ENCODE measurements at regions not wholly inside any gene's neighbourhood (a gene's known extent, or its start where the extent isn't known, plus 50 kb on each side); places are given as distances from the start of the nearest gene placed in this dataset.

- TF ChIP-seq, protein P1, sequence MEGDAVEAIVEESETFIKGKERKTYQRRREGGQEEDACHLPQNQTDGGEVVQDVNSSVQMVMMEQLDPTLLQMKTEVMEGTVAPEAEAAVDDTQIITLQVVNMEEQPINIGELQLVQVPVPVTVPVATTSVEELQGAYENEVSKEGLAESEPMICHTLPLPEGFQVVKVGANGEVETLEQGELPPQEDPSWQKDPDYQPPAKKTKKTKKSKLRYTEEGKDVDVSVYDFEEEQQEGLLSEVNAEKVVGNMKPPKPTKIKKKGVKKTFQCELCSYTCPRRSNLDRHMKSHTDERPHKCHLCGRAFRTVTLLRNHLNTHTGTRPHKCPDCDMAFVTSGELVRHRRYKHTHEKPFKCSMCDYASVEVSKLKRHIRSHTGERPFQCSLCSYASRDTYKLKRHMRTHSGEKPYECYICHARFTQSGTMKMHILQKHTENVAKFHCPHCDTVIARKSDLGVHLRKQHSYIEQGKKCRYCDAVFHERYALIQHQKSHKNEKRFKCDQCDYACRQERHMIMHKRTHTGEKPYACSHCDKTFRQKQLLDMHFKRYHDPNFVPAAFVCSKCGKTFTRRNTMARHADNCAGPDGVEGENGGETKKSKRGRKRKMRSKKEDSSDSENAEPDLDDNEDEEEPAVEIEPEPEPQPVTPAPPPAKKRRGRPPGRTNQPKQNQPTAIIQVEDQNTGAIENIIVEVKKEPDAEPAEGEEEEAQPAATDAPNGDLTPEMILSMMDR (conservative IDR thresholded peaks at IDR 0.05; ENCODE audit: low read length), result no peak
- TF ChIP-seq EZH2phosphoT487 (IDR thresholded peaks at IDR 0.05; ENCODE audit: borderline replicate concordance), result no peak
- no peak overlapping the region for H2AFZ ChIP-seq (ENCODE audit: low read length)
- H3K4me3 ChIP-seq (ENCODE audit: low read length, poor library complexity, severe bottlenecking), result no peak overlapping the region
- no peaks in the 10 kb centered on the region for H3F3A ChIP-seq (ENCODE audit: low read depth)
- H3K9ac ChIP-seq (ENCODE audit: low read depth, low read length, poor library complexity, severe bottlenecking), result no peak overlapping the region
- no peaks in the 10 kb centered on the region for H3K36me3 ChIP-seq (ENCODE audit: insufficient read depth, low read length)
- H3K4me1 ChIP-seq (ENCODE audit: insufficient read depth, low read length, poor library complexity, severe bottlenecking), result no peaks in the 10 kb centered on the region
- no peaks in the 10 kb centered on the region for H3K79me2 ChIP-seq (ENCODE audit: insufficient read depth, low read length)
- H3K27me3 ChIP-seq (ENCODE audit: insufficient read depth, low read length, poor library complexity, severe bottlenecking), result no peaks in the 10 kb centered on the region
- no peaks in the 10 kb centered on the region for H4K20me1 ChIP-seq (ENCODE audit: insufficient read depth, low read length, poor library complexity, severe bottlenecking)
- no peak overlapping the region for H3K4me2 ChIP-seq (ENCODE audit: low read depth, low read length, poor library complexity, severe bottlenecking)
- no peaks in the 10 kb centered on the region for H3K9me2 ChIP-seq (replicated peaks; ENCODE audit: low read depth, low read length)
- H3K9me3 ChIP-seq (ENCODE audit: insufficient read depth, low read depth, low read length), result no peaks in the 10 kb centered on the region
Measured at GRCh38 chr2:16105669-16106281, 165.4 kb downstream of the MYCN start.

DNA sequence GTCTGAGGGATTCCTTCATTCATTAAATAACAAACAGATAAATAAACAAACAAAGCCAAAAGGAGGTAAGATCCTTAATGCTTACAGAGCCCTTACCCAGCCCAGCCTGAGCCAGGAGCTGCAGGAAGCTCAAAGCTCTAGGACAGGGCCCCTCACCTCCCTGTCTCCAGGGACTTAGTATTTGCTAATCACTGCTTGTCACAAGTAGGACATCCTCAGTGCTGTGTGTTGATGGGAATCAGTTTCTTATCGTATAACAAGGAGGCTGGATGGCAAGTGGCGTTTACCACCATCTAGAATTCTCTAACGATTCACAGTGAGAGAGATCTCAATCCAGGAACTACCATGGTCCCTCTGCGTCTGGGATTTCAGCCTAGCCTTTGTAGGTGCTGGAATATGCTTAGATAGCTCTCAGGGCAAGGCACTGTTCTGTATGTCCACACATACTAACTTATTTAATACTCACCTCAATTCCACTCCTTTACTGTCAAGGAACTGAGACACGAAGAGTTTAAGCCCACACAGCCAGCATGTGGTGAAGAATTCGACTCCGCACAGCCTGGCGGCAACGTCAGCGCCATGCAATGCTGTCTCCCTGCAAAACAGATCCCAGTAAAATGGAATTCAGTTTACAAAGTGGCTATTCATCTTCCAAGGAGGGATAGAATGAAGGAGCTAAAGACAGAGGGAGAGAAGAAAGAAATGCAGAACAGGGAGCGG, 164.8 kb downstream of the MYCN start:
- no peak overlapping the region for H3K4me3 ChIP-seq (ENCODE audit: low read length, poor library complexity, severe bottlenecking)
- no peak for TF ChIP-seq EZH2phosphoT487 (IDR thresholded peaks at IDR 0.05; ENCODE audit: borderline replicate concordance)
- TF ChIP-seq, protein P1 (conservative IDR thresholded peaks at IDR 0.05; ENCODE audit: low read length), result no peak
- H3K27me3 ChIP-seq (ENCODE audit: insufficient read depth, low read length, poor library complexity, severe bottlenecking), result no peaks in the 10 kb centered on the region
- H3K9ac ChIP-seq (ENCODE audit: low read depth, low read length, poor library complexity, severe bottlenecking), result no peak overlapping the region
- H3K9me2 ChIP-seq (replicated peaks; ENCODE audit: low read depth, low read length), result no peaks in the 10 kb centered on the region
- H4K20me1 ChIP-seq (ENCODE audit: insufficient read depth, low read length, poor library complexity, severe bottlenecking), result no peaks in the 10 kb centered on the region
- H3K36me3 ChIP-seq (ENCODE audit: insufficient read depth, low read length), result no peaks in the 10 kb centered on the region
- no peaks in the 10 kb centered on the region for H3F3A ChIP-seq (ENCODE audit: low read depth)
- no peaks in the 10 kb centered on the region for H3K79me2 ChIP-seq (ENCODE audit: insufficient read depth, low read length)
- H3K4me1 ChIP-seq (ENCODE audit: insufficient read depth, low read length, poor library complexity, severe bottlenecking), result no peaks in the 10 kb centered on the region
- no peaks in the 10 kb centered on the region for H3K9me3 ChIP-seq (ENCODE audit: insufficient read depth, low read depth, low read length)
- H2AFZ ChIP-seq (ENCODE audit: low read length), result no peak overlapping the region
- H3K4me2 ChIP-seq (ENCODE audit: low read depth, low read length, poor library complexity, severe bottlenecking), result no peak overlapping the region

GRCh38 chr2:16104315-16104948, 164.1 kb downstream of the MYCN start:
- Histone ChIP-seq H3K4me1 (ENCODE audit: insufficient read depth, low read length, poor library complexity, severe bottlenecking) (no peaks in the 10 kb centered on the region), H2AFZ (ENCODE audit: low read length) (no peak overlapping the region)

More at GRCh38 chr2:16104315-16104948, 164.1 kb downstream of the MYCN start:
- Histone ChIP-seq H3K4me2 (ENCODE audit: low read depth, low read length, poor library complexity, severe bottlenecking) (no peak overlapping the region), H3K4me3 (ENCODE audit: low read length, poor library complexity, severe bottlenecking) (no peak overlapping the region), H3K79me2 (ENCODE audit: insufficient read depth, low read length) (no peaks in the 10 kb centered on the region), H3K9me2 (replicated peaks; ENCODE audit: low read depth, low read length) (no peaks in the 10 kb centered on the region), H3K27me3 (ENCODE audit: insufficient read depth, low read length, poor library complexity, severe bottlenecking) (no peaks in the 10 kb centered on the region), H3F3A (ENCODE audit: low read depth) (no peaks in the 10 kb centered on the region), H3K36me3 (ENCODE audit: insufficient read depth, low read length) (no peaks in the 10 kb centered on the region), H4K20me1 (ENCODE audit: insufficient read depth, low read length, poor library complexity, severe bottlenecking) (no peaks in the 10 kb centered on the region), H3K9ac (ENCODE audit: low read depth, low read length, poor library complexity, severe bottlenecking) (no peak overlapping the region), H3K9me3 (ENCODE audit: insufficient read depth, low read depth, low read length) (no peaks in the 10 kb centered on the region)
- TF ChIP-seq EZH2phosphoT487 (IDR thresholded peaks at IDR 0.05; ENCODE audit: borderline replicate concordance), result no peak
- TF ChIP-seq, protein P1 (conservative IDR thresholded peaks at IDR 0.05; ENCODE audit: low read length), result no peak
